ENCODE measurements at regions not wholly inside any gene's neighbourhood (a gene's known extent, or its start where the extent isn't known, plus 50 kb on each side); places are given as distances from the start of the nearest gene placed in this dataset.
"Not testable (repeated sequence)": the region's sequence is repeated elsewhere in the genome, so short reads cannot be mapped to it uniquely, and the experiment has no call there.

GRCh38 chr16:85447693-85448313 is 165.3 kb upstream of the GSE1 start:
- no peak for DNase-seq

GRCh38 chr16:85448557-85449190 is 164.4 kb upstream of the GSE1 start:
- no peak for DNase-seq

- no peak for DNase-seq
Observed at GRCh38 chr16:85449191-85449884, 163.8 kb upstream of the GSE1 start.

GRCh38 chr16:85449885-85450245 is 163.3 kb upstream of the GSE1 start:
- no peak for DNase-seq

- not testable (repeated sequence) for DNase-seq
Observed at GRCh38 chr16:85451142-85451541, 162.0 kb upstream of the GSE1 start.

- no peak for DNase-seq
Observed at GRCh38 chr16:85451641-85452363, 161.3 kb upstream of the GSE1 start.

- no peak for DNase-seq
Observed at GRCh38 chr16:85452364-85453193, 160.5 kb upstream of the GSE1 start.

- no peak for DNase-seq
Observed at GRCh38 chr16:85453194-85453678, 159.9 kb upstream of the GSE1 start.

GRCh38 chr16:85453703-85454102 is 159.4 kb upstream of the GSE1 start:
- DNase-seq: no peak

- no peak for DNase-seq
Observed at GRCh38 chr16:85454171-85454872, 158.8 kb upstream of the GSE1 start.

- DNase-seq: no peak
Observed at GRCh38 chr16:85455534-85455933, 157.6 kb upstream of the GSE1 start.

- DNase-seq: no peak
Observed at GRCh38 chr16:85457366-85457765, 155.8 kb upstream of the GSE1 start.

GRCh38 chr16:85458968-85459367 is 154.2 kb upstream of the GSE1 start:
- DNase-seq: no peak

- DNase-seq: no peak
Observed at GRCh38 chr16:85459529-85460251, 153.4 kb upstream of the GSE1 start.

- DNase-seq: no peak
Observed at GRCh38 chr16:85460252-85461021, 152.7 kb upstream of the GSE1 start.

- DNase-seq: no peak
Observed at GRCh38 chr16:85461022-85461813, 151.9 kb upstream of the GSE1 start.

GRCh38 chr16:85461814-85462713 is 151.1 kb upstream of the GSE1 start:
- no peak for DNase-seq

Measured in SW 1271 (cell line).